K562 (cell line): ENCODE measurements at regions not wholly inside any gene's neighbourhood (a gene's known extent, or its start where the extent isn't known, plus 50 kb on each side); places are given as distances from the start of the nearest gene placed in this dataset.

ENCODE experiments used
- ATAC-seq: fragments of 200-7000 bp; cut with Tn5 transposase; 3 replicates; pipeline ENCODE4 v1.9.1; 2020; ENCODE audit warnings: moderate library complexity
- BruUV-seq: library from RNA; stranded (reverse); fragments of 400-500 nt; replicated peaks from 2 replicates; lab custom pipeline; 2021; lab: Mats Ljungman, UMichigan
- CTCF ChIA-PET: fragments of 300-600 bp; formaldehyde crosslinking; extraction: SDS; loops from one replicate; lab custom pipeline; 2021; ENCODE audit warnings: low intra/inter-chr PET ratio; lab: Yijun Ruan, JAX
- POLR2A ChIA-PET: fragments of 300-600, 350-650 bp; sonication (Branson Sonifier 250); formaldehyde crosslinking; extraction: SDS; loops from one replicate; lab custom pipeline; 2021; ENCODE audit warnings: antibody characterized with exemption, inconsistent platforms; lab: Yijun Ruan, JAX
- DNase-seq, 4 experiments: peaks; one replicate each; pipeline versions ENCODE4 v3.0.0 to v3.0.0-alpha.2; 2011 to 2018; ENCODE audit warnings: low spot score in 3 of 4, mixed read lengths in 3 of 4; ENCODE audit errors: extremely low read depth in 1 of 4
- FAIRE-seq: peaks from 2 replicates; lab custom pipeline; 2011; peaks lifted over from hg19 to GRCh38; lab: Jason Lieb, UNC
- H2AFZ ChIP-seq: 2 replicates; pipeline ENCODE4 v1.6.0; 2011; ENCODE audit warnings: low read depth, low read length, control low read depth, inconsistent platforms
- H3K27ac ChIP-seq: fragments of 200-600 bp; 3 replicates; pipeline ENCODE4 v1.8.0; 2011; ENCODE audit warnings: low read depth, mild to moderate bottlenecking, control low read depth, inconsistent platforms, low read length, moderate library complexity, mixed read lengths; ENCODE audit errors: extremely low read depth
- H3K27me3 ChIP-seq, 2 experiments: fragments of 300-600 bp in 1 of 2; 2 replicates in 1 of 2; 3 replicates in 1 of 2; pipeline versions ENCODE4 v1.6.0 to v1.8.0; 2011; ENCODE audit warnings: inconsistent platforms in 2 of 2, low read length in 2 of 2, mild to moderate bottlenecking in 1 of 2, mixed read lengths in 1 of 2, moderate library complexity in 1 of 2; ENCODE audit not compliant: control insufficient read depth in 2 of 2, insufficient read depth in 2 of 2
- H3K36me3 ChIP-seq: fragments of 300-600 bp; 3 replicates; pipeline ENCODE4 v1.8.0; 2011; ENCODE audit warnings: mild to moderate bottlenecking, low read length, inconsistent platforms; ENCODE audit not compliant: control insufficient read depth, insufficient read depth
- H3K4me1 ChIP-seq, 2 experiments: fragments of 200-600 bp in 1 of 2; replicated peaks in 1 of 2; 2 replicates in 1 of 2; 3 replicates in 1 of 2; pipeline versions ENCODE4 v1.5.1 to v1.8.0; 2011; ENCODE audit warnings: inconsistent platforms in 2 of 2, low read length in 2 of 2, mild to moderate bottlenecking in 1 of 2, mixed read lengths in 1 of 2, moderate library complexity in 1 of 2; ENCODE audit not compliant: control insufficient read depth in 2 of 2, insufficient read depth in 2 of 2
- H3K4me2 ChIP-seq: 2 replicates; pipeline ENCODE4 v1.6.1; 2011; ENCODE audit warnings: low read length, control low read depth, inconsistent platforms, mixed read lengths; ENCODE audit not compliant: insufficient read depth
- H3K4me3 ChIP-seq: fragments of 200-600 bp; sonication (generic), shearing (Covaris generic); 2 replicates; pipeline ENCODE4 v1.5.1; 2016; ENCODE audit warnings: control low read depth, inconsistent platforms
- H3K79me2 ChIP-seq: fragments of 200-600 bp; 3 replicates; pipeline ENCODE4 v1.8.0; 2011; ENCODE audit warnings: low read length, inconsistent platforms; ENCODE audit not compliant: control insufficient read depth, insufficient read depth
- H3K9ac ChIP-seq, 2 experiments: 2 replicates each; pipeline versions ENCODE4 v1.6.0 to v1.6.1; 2011; ENCODE audit warnings: low read depth in 2 of 2, low read length in 2 of 2, control low read depth in 1 of 2, inconsistent platforms in 1 of 2, mild to moderate bottlenecking in 1 of 2, mixed read lengths in 1 of 2; ENCODE audit not compliant: insufficient read depth in 1 of 2
- H3K9me1 ChIP-seq: one replicate; pipeline ENCODE4 v1.6.0; 2011; ENCODE audit warnings: inconsistent platforms, mild to moderate bottlenecking, low read length, moderate library complexity; ENCODE audit not compliant: control insufficient read depth, insufficient read depth
- H3K9me3 ChIP-seq: replicated peaks from 2 replicates; pipeline ENCODE4 v1.5.1; 2011; ENCODE audit warnings: low read depth, low read length, inconsistent platforms; ENCODE audit not compliant: control insufficient read depth, insufficient read depth
- H4K20me1 ChIP-seq: replicated peaks from 2 replicates; pipeline ENCODE4 v1.6.1; 2011; ENCODE audit warnings: low read length, inconsistent platforms, mixed read lengths; ENCODE audit not compliant: control insufficient read depth, insufficient read depth
- BHLHE40 ChIP-seq: IDR thresholded peaks from 2 replicates; pipeline ENCODE4 v1.6.1; 2011; ENCODE audit warnings: low read length, improper control_type of control experiment
- CCNT2 ChIP-seq: IDR thresholded peaks from 2 replicates; pipeline ENCODE4 v1.6.1; 2011; ENCODE audit warnings: borderline replicate concordance, low read depth, mild to moderate bottlenecking, moderate library complexity, mixed read lengths, low read length; ENCODE audit not compliant: insufficient read length; ENCODE audit errors: extremely low read depth
- CTCFL ChIP-seq: IDR thresholded peaks from 2 replicates; pipeline ENCODE4 v1.6.1; 2011; ENCODE audit warnings: borderline replicate concordance, low read depth, mild to moderate bottlenecking, moderate library complexity, low read length; ENCODE audit not compliant: insufficient read depth, poor library complexity, severe bottlenecking
- L3MBTL2 ChIP-seq: fragments of 450-650 bp; IDR thresholded peaks from 2 replicates; pipeline ENCODE4 v1.6.1; 2016; ENCODE audit warnings: mild to moderate bottlenecking, moderate library complexity
- NCOR1 ChIP-seq: fragments of 450-650 bp; IDR thresholded peaks from 2 replicates; pipeline ENCODE4 v1.6.1; 2016; ENCODE audit warnings: mild to moderate bottlenecking, moderate library complexity
- NFYB ChIP-seq: IDR thresholded peaks from 2 replicates; pipeline ENCODE4 v1.6.1; 2011; ENCODE audit warnings: mild to moderate bottlenecking, moderate library complexity; ENCODE audit not compliant: insufficient read length; ENCODE audit errors: extremely low read depth
- SLC30A9 ChIP-seq: fragments of 250-450 bp; sonication (Bioruptor Pico); IDR thresholded peaks from 2 replicates; pipeline ENCODE4 v1.8.0; 2022; ENCODE audit warnings: mild to moderate bottlenecking, moderate library complexity
- WGBS: fragments of 100-300 bp; shearing (Covaris generic); methylation state at CpG from one replicate; pipeline ENCODE4 v1.1.6; 2016; ENCODE audit warnings: low coverage, mixed read lengths; ENCODE audit not compliant: insufficient coverage; ENCODE audit errors: missing lambda C conversion rate; 5-methylcytosine and 5-hydroxymethylcytosine counted together
- in situ Hi-C: fragments of 300-500 bp; cut with MboI; formaldehyde crosslinking; loops from 4 replicates; pipeline ENCODE4 v1.15.0; 2018; ENCODE audit warnings: inconsistent platforms, mixed read lengths
- intact Hi-C: fragments of 100-400 bp; cut with micrococcal nuclease; formaldehyde crosslinking; loops from 2 replicates; pipeline ENCODE4 v1.14.2; 2022
- TF ChIP-seq, protein P1 (sequence below): sonication (generic); formaldehyde crosslinking; IDR thresholded peaks from 2 replicates; pipeline ENCODE4 v1.8.0; 2022; ENCODE audit warnings: mild to moderate bottlenecking, missing genetic modification reagents
- TF ChIP-seq, protein P2 (sequence below), 2 experiments: fragments of 450-650 bp in 1 of 2; sonication (generic) in 1 of 2; formaldehyde crosslinking in 1 of 2; IDR thresholded peaks; 2 replicates each; pipeline versions ENCODE4 v1.7.1 to v1.9.0; 2016 to 2022; ENCODE audit warnings: inconsistent platforms in 1 of 2, mild to moderate bottlenecking in 1 of 2, missing genetic modification reagents in 1 of 2

DNA sequence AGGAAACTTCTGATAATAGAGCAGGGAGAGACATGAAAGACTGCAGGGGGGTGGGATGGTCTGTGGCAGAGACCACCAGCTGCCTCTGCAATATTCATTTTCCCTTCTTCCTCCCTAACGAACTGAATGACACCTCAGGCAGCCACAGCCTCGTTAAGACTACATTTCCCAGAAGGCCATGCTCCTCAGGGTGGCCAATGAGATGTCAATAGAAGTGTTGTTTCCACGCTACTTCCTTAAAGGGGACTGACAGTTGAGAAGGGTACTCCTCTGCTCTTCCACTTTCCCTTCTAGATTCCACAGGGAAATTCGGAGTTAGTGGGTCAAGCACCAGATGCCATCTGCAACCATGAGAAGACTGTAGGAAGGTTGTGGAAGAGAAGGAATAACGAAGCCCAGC lies 52.0 kb upstream of the DAPK1 start:
- H3K4me1 ChIP-seq: peaks cover 0 to 10% of the 10 kb centered on the region in 2 experiments; a peak in 2 of 5 replicates
- peaks cover 2% of the 10 kb centered on the region for H3K9me1 ChIP-seq
- ChIA-PET POLR2A (no interaction called here), CTCF (no interaction called here)
- FAIRE-seq (peak; percentile 98), ATAC-seq (peak; percentile 99), DNase-seq (peak; percentile 45 to 74 (median 60))
- H3K79me2 ChIP-seq: no peaks in the 10 kb centered on the region
- H3K27me3 ChIP-seq: no peaks in the 10 kb centered on the region
- no peaks in the 10 kb centered on the region for H4K20me1 ChIP-seq
- BruUV-seq: no TSS peak
- peak overlapping the region; percentile 68; the same call in 2 of the 3 replicates for H3K27ac ChIP-seq
- H3K36me3 ChIP-seq: no peaks in the 10 kb centered on the region
- WGBS: 13% methylated on average over 4 of the region's 5 CpGs
- H2AFZ ChIP-seq: peak overlapping the region; percentile 99
- no peaks in the 10 kb centered on the region; the same call in 1 of the 2 replicates for H3K9me3 ChIP-seq
- H3K9ac ChIP-seq: no peak overlapping the region; a peak in 1 of 4 replicates
- intact Hi-C loops (no loop called here), in situ Hi-C loops (no loop called here)
- H3K4me3 ChIP-seq: peak overlapping the region; percentile 26
- peak overlapping the region; percentile 77 for H3K4me2 ChIP-seq
- TF ChIP-seq NFYB (peak; percentile 23), NCOR1 (no peak), CTCFL (no peak), SLC30A9 (CRISPR knock-in tag) (no peak), L3MBTL2 (peak; percentile 26; the same call in 1 of the 2 replicates), BHLHE40 (no peak), CCNT2 (no peak)
- TF ChIP-seq, protein P1, sequence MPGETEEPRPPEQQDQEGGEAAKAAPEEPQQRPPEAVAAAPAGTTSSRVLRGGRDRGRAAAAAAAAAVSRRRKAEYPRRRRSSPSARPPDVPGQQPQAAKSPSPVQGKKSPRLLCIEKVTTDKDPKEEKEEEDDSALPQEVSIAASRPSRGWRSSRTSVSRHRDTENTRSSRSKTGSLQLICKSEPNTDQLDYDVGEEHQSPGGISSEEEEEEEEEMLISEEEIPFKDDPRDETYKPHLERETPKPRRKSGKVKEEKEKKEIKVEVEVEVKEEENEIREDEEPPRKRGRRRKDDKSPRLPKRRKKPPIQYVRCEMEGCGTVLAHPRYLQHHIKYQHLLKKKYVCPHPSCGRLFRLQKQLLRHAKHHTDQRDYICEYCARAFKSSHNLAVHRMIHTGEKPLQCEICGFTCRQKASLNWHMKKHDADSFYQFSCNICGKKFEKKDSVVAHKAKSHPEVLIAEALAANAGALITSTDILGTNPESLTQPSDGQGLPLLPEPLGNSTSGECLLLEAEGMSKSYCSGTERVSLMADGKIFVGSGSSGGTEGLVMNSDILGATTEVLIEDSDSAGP (CRISPR knock-in tag): peak; percentile 97
- TF ChIP-seq, protein P2, sequence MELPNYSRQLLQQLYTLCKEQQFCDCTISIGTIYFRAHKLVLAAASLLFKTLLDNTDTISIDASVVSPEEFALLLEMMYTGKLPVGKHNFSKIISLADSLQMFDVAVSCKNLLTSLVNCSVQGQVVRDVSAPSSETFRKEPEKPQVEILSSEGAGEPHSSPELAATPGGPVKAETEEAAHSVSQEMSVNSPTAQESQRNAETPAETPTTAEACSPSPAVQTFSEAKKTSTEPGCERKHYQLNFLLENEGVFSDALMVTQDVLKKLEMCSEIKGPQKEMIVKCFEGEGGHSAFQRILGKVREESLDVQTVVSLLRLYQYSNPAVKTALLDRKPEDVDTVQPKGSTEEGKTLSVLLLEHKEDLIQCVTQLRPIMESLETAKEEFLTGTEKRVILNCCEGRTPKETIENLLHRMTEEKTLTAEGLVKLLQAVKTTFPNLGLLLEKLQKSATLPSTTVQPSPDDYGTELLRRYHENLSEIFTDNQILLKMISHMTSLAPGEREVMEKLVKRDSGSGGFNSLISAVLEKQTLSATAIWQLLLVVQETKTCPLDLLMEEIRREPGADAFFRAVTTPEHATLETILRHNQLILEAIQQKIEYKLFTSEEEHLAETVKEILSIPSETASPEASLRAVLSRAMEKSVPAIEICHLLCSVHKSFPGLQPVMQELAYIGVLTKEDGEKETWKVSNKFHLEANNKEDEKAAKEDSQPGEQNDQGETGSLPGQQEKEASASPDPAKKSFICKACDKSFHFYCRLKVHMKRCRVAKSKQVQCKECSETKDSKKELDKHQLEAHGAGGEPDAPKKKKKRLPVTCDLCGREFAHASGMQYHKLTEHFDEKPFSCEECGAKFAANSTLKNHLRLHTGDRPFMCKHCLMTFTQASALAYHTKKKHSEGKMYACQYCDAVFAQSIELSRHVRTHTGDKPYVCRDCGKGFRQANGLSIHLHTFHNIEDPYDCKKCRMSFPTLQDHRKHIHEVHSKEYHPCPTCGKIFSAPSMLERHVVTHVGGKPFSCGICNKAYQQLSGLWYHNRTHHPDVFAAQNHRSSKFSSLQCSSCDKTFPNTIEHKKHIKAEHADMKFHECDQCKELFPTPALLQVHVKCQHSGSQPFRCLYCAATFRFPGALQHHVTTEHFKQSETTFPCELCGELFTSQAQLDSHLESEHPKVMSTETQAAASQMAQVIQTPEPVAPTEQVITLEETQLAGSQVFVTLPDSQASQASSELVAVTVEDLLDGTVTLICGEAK (IDR thresholded peaks at IDR 0.05): 0 out of 2 replicates have a peak, but pooled peaks have one; percentile 24
- TF ChIP-seq, protein P2 (CRISPR knock-in tag; IDR thresholded peaks at IDR 0.05): no peak
